ENCODE measurements at regions not wholly inside any gene's neighbourhood (a gene's known extent, or its start where the extent isn't known, plus 50 kb on each side); places are given as distances from the start of the nearest gene placed in this dataset.

DNA sequence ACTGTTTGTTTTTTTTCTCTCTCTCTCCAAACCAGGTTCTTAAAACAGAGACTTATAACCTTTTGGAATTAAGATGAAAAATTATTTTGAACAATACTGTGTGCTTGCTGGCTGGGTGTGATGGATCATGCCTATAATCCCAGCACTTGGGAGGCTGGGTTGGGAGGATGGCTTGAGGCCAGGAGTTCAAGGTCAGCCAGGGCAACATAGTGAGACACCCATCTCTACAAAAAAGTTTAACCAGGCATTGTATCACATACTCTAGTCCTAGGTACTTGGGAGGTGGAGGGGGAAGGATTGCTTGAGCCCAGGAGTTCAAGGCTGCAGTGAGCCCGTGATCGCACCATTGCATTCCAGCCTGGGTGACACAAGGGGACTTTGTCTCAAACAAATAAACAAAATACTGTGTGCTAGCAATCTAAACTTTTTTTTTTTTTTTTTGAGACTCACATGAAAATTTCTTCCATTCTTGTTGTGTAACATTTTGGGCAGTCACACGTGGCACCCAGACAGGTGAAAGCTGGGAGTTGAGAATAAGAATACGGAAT, 379.6 kb downstream of the ETNK1 start:
- Histone ChIP-seq H2AFZ (ENCODE audit: low read depth, low read length) (no peak overlapping the region), H3K27ac (ENCODE audit: low read length) (no peak overlapping the region), H3K36me3 (replicated peaks; ENCODE audit: low read depth, low read length) (no peaks in the 10 kb centered on the region), H3K9me3 (ENCODE audit: insufficient read depth, low read length) (no peaks in the 10 kb centered on the region), H3K27me3 (ENCODE audit: low read depth, low read length) (peaks cover 6% of the 10 kb centered on the region), H3K4me1 (ENCODE audit: low read length) (no peaks in the 10 kb centered on the region), H3K79me2 (ENCODE audit: low read length) (no peaks in the 10 kb centered on the region), H3K4me3 (ENCODE audit: low read length) (no peak overlapping the region), H3K4me2 (ENCODE audit: low read length) (no peak overlapping the region), H4K20me1 (ENCODE audit: insufficient read depth, low read length) (no peaks in the 10 kb centered on the region), H3K9ac (ENCODE audit: low read length) (no peak overlapping the region)
- no peak for TF ChIP-seq EZH2phosphoT487 (IDR thresholded peaks at IDR 0.05; ENCODE audit: low read depth)
- TF ChIP-seq, protein P1, sequence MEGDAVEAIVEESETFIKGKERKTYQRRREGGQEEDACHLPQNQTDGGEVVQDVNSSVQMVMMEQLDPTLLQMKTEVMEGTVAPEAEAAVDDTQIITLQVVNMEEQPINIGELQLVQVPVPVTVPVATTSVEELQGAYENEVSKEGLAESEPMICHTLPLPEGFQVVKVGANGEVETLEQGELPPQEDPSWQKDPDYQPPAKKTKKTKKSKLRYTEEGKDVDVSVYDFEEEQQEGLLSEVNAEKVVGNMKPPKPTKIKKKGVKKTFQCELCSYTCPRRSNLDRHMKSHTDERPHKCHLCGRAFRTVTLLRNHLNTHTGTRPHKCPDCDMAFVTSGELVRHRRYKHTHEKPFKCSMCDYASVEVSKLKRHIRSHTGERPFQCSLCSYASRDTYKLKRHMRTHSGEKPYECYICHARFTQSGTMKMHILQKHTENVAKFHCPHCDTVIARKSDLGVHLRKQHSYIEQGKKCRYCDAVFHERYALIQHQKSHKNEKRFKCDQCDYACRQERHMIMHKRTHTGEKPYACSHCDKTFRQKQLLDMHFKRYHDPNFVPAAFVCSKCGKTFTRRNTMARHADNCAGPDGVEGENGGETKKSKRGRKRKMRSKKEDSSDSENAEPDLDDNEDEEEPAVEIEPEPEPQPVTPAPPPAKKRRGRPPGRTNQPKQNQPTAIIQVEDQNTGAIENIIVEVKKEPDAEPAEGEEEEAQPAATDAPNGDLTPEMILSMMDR (IDR thresholded peaks at IDR 0.05; ENCODE audit: low read depth, low read length) = no peak

DNA sequence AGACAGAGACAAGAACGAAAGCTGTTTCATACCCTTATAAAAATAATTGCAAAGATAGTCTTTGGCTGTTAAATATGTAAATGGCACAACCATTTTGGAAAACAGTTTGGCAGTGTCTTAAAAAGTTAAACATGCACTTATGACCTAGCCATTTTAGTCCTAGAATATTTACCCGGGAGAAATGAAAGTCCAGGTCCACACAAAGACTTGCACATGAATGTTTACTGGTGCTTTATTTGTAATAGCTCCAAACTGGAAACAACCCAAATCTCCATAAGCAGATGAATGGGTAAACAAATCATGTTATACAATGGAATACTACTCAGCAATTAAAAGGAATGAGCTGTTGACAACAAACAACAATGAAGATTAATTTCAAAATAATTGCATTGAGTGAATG, 380.4 kb downstream of the ETNK1 start:
- Histone ChIP-seq H3K4me3 (ENCODE audit: low read length) (no peak overlapping the region), H3K27me3 (ENCODE audit: low read depth, low read length) (peaks cover 6% of the 10 kb centered on the region), H3K4me2 (ENCODE audit: low read length) (no peak overlapping the region), H2AFZ (ENCODE audit: low read depth, low read length) (no peak overlapping the region), H3K79me2 (ENCODE audit: low read length) (no peaks in the 10 kb centered on the region), H3K4me1 (ENCODE audit: low read length) (no peaks in the 10 kb centered on the region), H4K20me1 (ENCODE audit: insufficient read depth, low read length) (no peaks in the 10 kb centered on the region), H3K9me3 (ENCODE audit: insufficient read depth, low read length) (no peaks in the 10 kb centered on the region), H3K36me3 (replicated peaks; ENCODE audit: low read depth, low read length) (no peaks in the 10 kb centered on the region), H3K9ac (ENCODE audit: low read length) (no peak overlapping the region), H3K27ac (ENCODE audit: low read length) (no peak overlapping the region)
- TF ChIP-seq, protein P1 (IDR thresholded peaks at IDR 0.05; ENCODE audit: low read depth, low read length) = no peak
- no peak for TF ChIP-seq EZH2phosphoT487 (IDR thresholded peaks at IDR 0.05; ENCODE audit: low read depth)

DNA sequence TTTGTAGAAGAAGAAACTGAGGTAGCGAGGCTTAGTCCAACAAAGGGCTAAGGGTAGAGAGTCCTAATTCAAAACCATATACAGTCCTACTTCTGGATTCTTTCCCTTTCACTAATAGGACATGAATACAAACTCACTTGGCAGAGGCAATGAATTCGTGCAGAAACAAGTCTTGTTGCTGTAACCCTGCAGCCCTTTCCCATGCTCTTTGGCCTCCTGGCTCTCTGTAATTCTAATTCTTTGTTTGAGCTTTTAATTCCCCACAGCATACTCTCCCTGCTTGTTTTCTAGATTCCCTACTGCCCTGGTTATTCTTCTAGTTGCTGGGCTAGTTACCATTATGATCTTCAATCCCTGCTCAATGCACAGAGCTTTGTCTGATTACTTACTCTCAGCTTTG, 381.4 kb downstream of the ETNK1 start:
- H3K27ac ChIP-seq (ENCODE audit: low read length) = no peak overlapping the region
- no peaks in the 10 kb centered on the region for H3K36me3 ChIP-seq (replicated peaks; ENCODE audit: low read depth, low read length)
- H3K9me3 ChIP-seq (ENCODE audit: insufficient read depth, low read length) = no peaks in the 10 kb centered on the region
- no peak overlapping the region for H3K4me2 ChIP-seq (ENCODE audit: low read length)
- no peaks in the 10 kb centered on the region for H4K20me1 ChIP-seq (ENCODE audit: insufficient read depth, low read length)
- H3K4me1 ChIP-seq (ENCODE audit: low read length) = no peaks in the 10 kb centered on the region
- H2AFZ ChIP-seq (ENCODE audit: low read depth, low read length) = no peak overlapping the region
- peaks cover 6% of the 10 kb centered on the region for H3K27me3 ChIP-seq (ENCODE audit: low read depth, low read length)
- TF ChIP-seq, protein P1 (IDR thresholded peaks at IDR 0.05; ENCODE audit: low read depth, low read length) = no peak
- TF ChIP-seq EZH2phosphoT487 (IDR thresholded peaks at IDR 0.05; ENCODE audit: low read depth) = no peak
- no peak overlapping the region for H3K4me3 ChIP-seq (ENCODE audit: low read length)
- H3K9ac ChIP-seq (ENCODE audit: low read length) = no peak overlapping the region
- no peaks in the 10 kb centered on the region for H3K79me2 ChIP-seq (ENCODE audit: low read length)

DNA sequence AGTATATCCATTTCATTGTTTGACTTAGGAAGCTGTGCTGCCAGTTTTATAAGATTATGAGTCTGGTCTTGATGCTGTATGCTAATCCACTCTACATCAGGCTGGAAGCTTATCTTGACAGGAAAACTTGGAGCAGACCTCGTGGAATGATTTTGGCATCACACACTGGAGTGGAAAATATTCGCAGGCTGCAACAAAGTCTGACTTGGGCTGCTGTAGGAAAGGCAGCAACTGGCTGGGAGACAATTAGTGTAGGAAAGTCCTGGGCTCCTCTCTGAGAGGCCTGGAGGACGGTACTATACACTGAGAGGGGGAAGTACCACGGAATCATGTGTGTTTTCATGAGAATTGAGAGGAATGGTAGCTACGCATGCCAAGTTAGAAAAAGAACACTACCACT, 383.7 kb downstream of the ETNK1 start:
- Histone ChIP-seq H4K20me1 (ENCODE audit: insufficient read depth, low read length) (no peaks in the 10 kb centered on the region), H3K4me1 (ENCODE audit: low read length) (no peaks in the 10 kb centered on the region), H3K27me3 (ENCODE audit: low read depth, low read length) (peaks cover 6% of the 10 kb centered on the region), H3K4me3 (ENCODE audit: low read length) (no peak overlapping the region), H3K9ac (ENCODE audit: low read length) (no peak overlapping the region), H3K27ac (ENCODE audit: low read length) (no peak overlapping the region), H2AFZ (ENCODE audit: low read depth, low read length) (no peak overlapping the region), H3K36me3 (replicated peaks; ENCODE audit: low read depth, low read length) (no peaks in the 10 kb centered on the region), H3K4me2 (ENCODE audit: low read length) (no peak overlapping the region), H3K9me3 (ENCODE audit: insufficient read depth, low read length) (no peaks in the 10 kb centered on the region), H3K79me2 (ENCODE audit: low read length) (no peaks in the 10 kb centered on the region)
- TF ChIP-seq, protein P1 (IDR thresholded peaks at IDR 0.05; ENCODE audit: low read depth, low read length) = no peak
- TF ChIP-seq EZH2phosphoT487 (IDR thresholded peaks at IDR 0.05; ENCODE audit: low read depth) = no peak
